Activated CD4-positive, alpha-beta memory T cell treated with anti-CD3 and anti-CD28 coated beads, Interleukin-2, amount 10 ng/mL, durations not matched to agents 7 days and 5 days (primary cell): ENCODE measurements at regions not wholly inside any gene's neighbourhood (a gene's known extent, or its start where the extent isn't known, plus 50 kb on each side); places are given as distances from the start of the nearest gene placed in this dataset.
"Not testable (repeated sequence)": the region's sequence is repeated elsewhere in the genome, so short reads cannot be mapped to it uniquely, and the experiment has no call there.

Experiments
- CTCF ChIA-PET: fragments of 350-600 bp; sonication (Branson Sonifier 250); formaldehyde crosslinking; loops from one replicate; lab custom pipeline; 2021; ENCODE audit warnings: antibody characterized with exemption, inconsistent platforms; lab: Charles Lee
- POLR2A ChIA-PET: fragments of 350-600 bp; sonication (Branson Sonifier 250); formaldehyde crosslinking; loops from one replicate; lab custom pipeline; 2021; ENCODE audit warnings: antibody characterized with exemption; lab: Charles Lee
- DNase-seq: peaks from one replicate; pipeline ENCODE4 v3.0.0-alpha.2; 2020
- H3K27ac Mint-ChIP-seq: one replicate; pipeline ENCODE4 v1.8.0; 2021; ENCODE audit warnings: mild to moderate bottlenecking, mixed read lengths
- H3K27me3 Mint-ChIP-seq: one replicate; pipeline ENCODE4 v1.8.0; 2021; ENCODE audit warnings: mixed read lengths
- H3K36me3 Mint-ChIP-seq: one replicate; pipeline ENCODE4 v1.8.0; 2021; ENCODE audit warnings: low read depth, mixed read lengths
- H3K4me1 Mint-ChIP-seq: one replicate; pipeline ENCODE4 v1.8.0; 2021; ENCODE audit warnings: mixed read lengths
- H3K4me3 Mint-ChIP-seq: one replicate; pipeline ENCODE4 v1.8.0; 2021; ENCODE audit warnings: mild to moderate bottlenecking, mixed read lengths
- H3K9me3 Mint-ChIP-seq: one replicate; pipeline ENCODE4 v1.8.0; 2021; ENCODE audit warnings: mixed read lengths

DNA sequence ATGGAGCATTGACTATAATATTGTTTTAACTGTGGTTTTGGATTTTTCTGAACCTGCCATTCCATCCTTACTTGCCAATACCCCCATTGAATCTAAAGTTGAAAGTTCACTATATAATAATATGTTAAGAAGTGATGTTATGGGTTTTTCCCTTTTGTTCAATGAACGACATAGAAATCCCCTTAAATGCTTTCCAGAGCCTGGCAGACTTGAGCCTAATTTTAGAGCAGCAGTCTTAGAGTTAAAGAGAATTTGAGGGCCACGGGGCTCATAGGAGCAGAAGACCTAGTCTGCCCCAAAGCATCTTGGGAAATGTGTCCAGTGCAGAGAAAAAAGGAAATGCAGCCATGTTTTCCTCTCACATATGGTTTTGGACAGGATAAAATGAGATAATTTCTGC is 146.1 kb upstream of the SLC44A1 start:
- ChIA-PET POLR2A (no interaction called here), CTCF (no interaction called here)
- no peaks in the 10 kb centered on the region for H3K36me3 Mint-ChIP-seq
- H3K4me3 Mint-ChIP-seq, result no peak overlapping the region
- H3K27ac Mint-ChIP-seq, result no peak overlapping the region
- no peaks in the 10 kb centered on the region for H3K9me3 Mint-ChIP-seq
- no peaks in the 10 kb centered on the region for H3K27me3 Mint-ChIP-seq
- DNase-seq, result no peak
- H3K4me1 Mint-ChIP-seq, result no peaks in the 10 kb centered on the region

DNA sequence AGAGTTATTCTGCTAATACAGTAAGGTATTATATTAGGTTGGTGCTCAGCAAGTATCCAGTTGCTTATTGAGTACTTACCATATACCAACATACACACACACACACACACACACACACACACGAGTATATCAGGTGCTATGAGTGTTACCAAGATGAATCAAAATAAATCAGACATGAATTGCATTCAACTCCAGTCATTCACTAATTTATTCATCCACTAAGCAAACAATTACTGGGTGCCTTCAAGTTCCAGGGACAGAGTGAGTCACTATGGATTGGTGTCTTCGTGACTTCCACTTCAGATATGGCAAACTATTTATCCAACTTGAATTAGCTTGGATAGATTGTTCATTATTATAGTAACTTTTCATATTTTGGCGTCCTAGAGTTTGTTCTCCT is 140.7 kb upstream of the SLC44A1 start:
- Mint-ChIP-seq H3K4me1 (no peaks in the 10 kb centered on the region), H3K9me3 (no peaks in the 10 kb centered on the region), H3K27ac (no peak overlapping the region), H3K27me3 (no peaks in the 10 kb centered on the region), H3K4me3 (no peak overlapping the region), H3K36me3 (no peaks in the 10 kb centered on the region)
- no peak for DNase-seq
- ChIA-PET CTCF (no interaction called here), POLR2A (no interaction called here)

DNA sequence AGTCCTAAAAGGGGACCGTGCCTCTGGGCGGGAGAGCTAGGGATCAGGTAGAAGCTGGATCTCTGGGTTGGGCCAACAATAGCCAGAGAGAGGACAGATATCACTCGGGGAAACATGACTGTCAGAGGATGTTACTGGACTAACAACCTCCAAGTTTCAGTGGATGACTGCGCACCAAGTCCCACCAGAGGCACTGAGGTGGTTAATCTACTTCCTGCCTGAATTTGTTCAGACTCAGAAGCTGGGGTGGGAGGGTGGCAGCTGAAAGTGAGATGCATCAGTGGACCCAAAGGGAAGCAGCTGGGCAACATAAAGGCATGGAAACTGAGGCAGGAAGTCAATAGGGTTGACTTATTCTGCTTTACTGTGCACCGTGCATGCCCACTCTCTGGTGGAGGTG is 130.1 kb upstream of the SLC44A1 start:
- peak; percentile 26 for DNase-seq
- CTCF ChIA-PET, result interaction anchor here (0.7 to 1.2 kb wide), 4 partner anchors 12 to 291 kb away, joined by 3 to 4 read pairs (median 3); no protein-coding TSS in a partner anchor
- H3K36me3 Mint-ChIP-seq, result no peaks in the 10 kb centered on the region
- POLR2A ChIA-PET, result interaction anchor here (0.6 kb wide), 1 partner anchor 285 kb away, joined by 3 read pairs; no protein-coding TSS in a partner anchor
- H3K4me1 Mint-ChIP-seq, result peaks cover 28% of the 10 kb centered on the region
- no peaks in the 10 kb centered on the region for H3K9me3 Mint-ChIP-seq
- no peak overlapping the region for H3K27ac Mint-ChIP-seq
- H3K4me3 Mint-ChIP-seq, result no peak overlapping the region
- peaks cover 4% of the 10 kb centered on the region for H3K27me3 Mint-ChIP-seq

DNA sequence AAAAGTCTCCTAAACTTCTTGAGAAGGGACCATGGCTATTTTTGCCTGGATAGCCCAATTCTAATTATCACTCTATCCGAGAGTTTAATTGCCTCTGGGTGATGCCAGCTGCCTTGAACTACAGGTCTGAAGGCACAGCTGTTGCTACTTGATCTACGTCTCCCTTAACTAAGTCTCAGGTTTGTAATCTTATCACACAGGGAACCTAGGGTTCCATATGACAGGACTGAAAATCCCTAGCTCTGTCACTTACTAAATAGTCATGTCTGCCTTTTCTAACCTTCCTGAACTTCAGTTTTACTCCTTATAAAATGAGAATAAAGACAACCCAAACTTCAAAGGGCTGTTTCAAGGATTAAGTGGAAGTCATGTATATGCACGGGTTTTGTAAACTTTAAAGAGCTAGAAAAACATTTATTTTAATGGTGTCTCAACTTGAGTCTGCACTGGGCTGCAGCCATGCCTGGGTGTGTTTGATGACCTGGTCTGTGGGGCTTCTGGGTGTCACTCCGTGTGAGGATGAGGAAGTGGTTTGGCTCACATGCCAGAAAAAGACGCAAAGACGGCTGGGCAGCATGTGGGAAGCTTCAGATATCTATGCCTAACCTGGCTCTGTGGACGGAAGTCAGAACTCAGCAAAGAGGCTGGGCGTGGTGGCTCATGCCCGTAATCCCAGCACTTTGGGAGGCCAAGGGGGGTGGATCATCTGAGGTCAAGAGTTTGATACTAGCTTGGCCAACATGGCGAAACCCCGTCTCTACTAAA is 129.3 kb upstream of the SLC44A1 start:
- Mint-ChIP-seq H3K4me1 (peaks cover 28% of the 10 kb centered on the region), H3K27ac (peak overlapping the region; percentile 17)
- POLR2A ChIA-PET, result interaction anchor here (0.6 to 1.2 kb wide), 2 partner anchors 13 to 285 kb away, joined by 3 read pairs; no protein-coding TSS in a partner anchor

DNA sequence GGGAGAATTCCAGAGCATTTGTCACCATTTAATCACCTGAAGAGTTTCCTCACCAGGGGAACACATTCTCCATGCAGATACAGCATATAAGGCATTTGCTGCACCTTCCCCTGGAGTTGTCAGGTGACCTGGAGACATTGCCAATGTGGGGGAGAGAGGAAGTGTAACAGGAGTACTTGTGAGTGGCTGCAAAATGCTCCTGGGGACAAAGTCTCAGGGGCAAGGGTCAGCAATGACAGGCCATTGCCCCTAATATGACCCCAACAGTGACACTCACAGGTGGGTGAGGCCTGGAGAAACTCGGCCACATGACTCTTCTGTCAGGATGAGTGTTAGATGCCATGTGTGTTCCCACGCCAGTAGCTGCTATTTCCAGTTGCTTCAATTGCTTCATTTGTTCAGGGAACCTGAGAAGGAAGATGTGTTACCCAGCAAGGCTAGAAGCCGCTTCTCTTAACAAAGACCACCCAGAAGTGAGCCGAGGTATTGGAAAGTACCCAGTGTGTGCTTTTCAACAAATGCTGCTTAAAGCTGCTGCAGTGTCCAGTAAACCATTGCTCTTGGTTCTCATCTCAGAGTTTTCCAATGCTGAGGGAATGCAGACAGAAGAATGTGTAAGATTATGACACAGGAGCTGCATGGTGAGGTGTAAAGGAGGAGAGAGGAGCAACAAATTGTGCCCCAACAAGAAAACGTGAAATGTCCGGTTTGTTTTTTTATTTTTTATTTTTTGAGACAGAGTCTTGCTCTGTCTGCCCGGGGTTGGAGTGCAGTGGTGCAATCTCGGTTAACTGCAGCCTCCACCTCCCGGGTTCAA is 128.2 kb upstream of the SLC44A1 start:
- POLR2A ChIA-PET, result interaction anchor here (0.7 kb wide), 1 partner anchor 146 kb away, joined by 3 read pairs; no protein-coding TSS in a partner anchor
- CTCF ChIA-PET, result interaction anchor here (1.2 kb wide), 1 partner anchor 125 kb away, joined by 3 read pairs; no protein-coding TSS in a partner anchor
- Mint-ChIP-seq H3K27ac (no peak overlapping the region), H3K27me3 (no peaks in the 10 kb centered on the region), H3K4me1 (peaks cover 28% of the 10 kb centered on the region), H3K9me3 (no peaks in the 10 kb centered on the region), H3K4me3 (no peak overlapping the region), H3K36me3 (no peaks in the 10 kb centered on the region)
- DNase-seq, result no peak

More for the DNA sequence above, 129.3 kb upstream of the SLC44A1 start:
- DNase-seq, result peak; percentile 56
- Mint-ChIP-seq H3K27me3 (peaks cover under 1% of the 10 kb centered on the region), H3K9me3 (no peaks in the 10 kb centered on the region), H3K4me3 (no peak overlapping the region), H3K36me3 (no peaks in the 10 kb centered on the region)
- CTCF ChIA-PET, result interaction anchor here (0.7 to 1.2 kb wide), 4 partner anchors 11 to 290 kb away, joined by 3 read pairs; no protein-coding TSS in a partner anchor

DNA sequence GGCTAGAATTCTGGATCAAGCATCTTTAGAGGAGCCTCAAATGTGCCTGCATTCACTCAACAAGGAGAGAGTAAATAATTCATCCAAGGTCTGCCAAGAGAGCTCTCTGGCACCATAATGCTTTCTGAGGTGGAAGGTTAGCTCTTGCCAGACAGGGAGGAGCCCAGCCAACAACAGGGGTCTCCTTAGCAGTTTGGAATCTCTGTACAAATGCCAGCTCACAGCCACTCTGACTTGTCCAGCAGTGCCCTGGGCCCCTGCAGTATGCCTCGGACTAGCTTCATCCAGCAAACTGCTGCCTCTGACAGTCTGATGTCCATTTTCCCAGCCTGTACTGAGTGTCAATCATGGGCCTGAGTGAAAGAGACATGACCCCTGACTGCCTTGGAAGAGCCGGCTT is 127.2 kb upstream of the SLC44A1 start:
- no peak overlapping the region for H3K4me3 Mint-ChIP-seq
- peaks cover 28% of the 10 kb centered on the region for H3K4me1 Mint-ChIP-seq
- POLR2A ChIA-PET, result interaction anchor here (1.0 kb wide), 1 partner anchor 12 kb away, joined by 3 read pairs; no protein-coding TSS in a partner anchor
- DNase-seq, result no peak
- no peak overlapping the region for H3K27ac Mint-ChIP-seq
- CTCF ChIA-PET, result no interaction called here
- no peaks in the 10 kb centered on the region for H3K36me3 Mint-ChIP-seq
- H3K9me3 Mint-ChIP-seq, result no peaks in the 10 kb centered on the region
- no peaks in the 10 kb centered on the region for H3K27me3 Mint-ChIP-seq

DNA sequence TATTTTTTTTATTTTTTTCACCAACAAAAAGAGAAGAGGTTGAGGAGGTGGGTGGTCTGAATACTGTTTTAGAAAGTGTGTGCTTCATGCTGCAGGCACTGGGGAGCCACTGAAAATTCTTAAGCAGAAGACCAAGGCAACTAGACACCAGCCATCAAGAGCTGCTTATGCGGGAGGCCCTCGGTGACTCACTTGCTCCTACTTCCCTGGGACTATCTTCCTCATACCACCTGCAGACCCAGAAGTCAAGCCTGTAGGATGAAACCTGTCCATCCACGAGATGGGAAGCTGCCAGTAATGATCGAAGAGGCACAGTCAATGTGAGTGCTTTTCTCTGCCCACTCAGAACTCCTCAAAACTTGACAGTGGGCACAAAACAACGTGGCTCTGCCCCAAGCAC is 125.8 kb upstream of the SLC44A1 start:
- Mint-ChIP-seq H3K27ac (no peak overlapping the region), H3K27me3 (no peaks in the 10 kb centered on the region), H3K4me1 (peaks cover 25% of the 10 kb centered on the region), H3K36me3 (no peaks in the 10 kb centered on the region), H3K4me3 (no peak overlapping the region), H3K9me3 (no peaks in the 10 kb centered on the region)
- no peak for DNase-seq
- ChIA-PET POLR2A (no interaction called here), CTCF (interaction anchor here (0.8 kb wide), 1 partner anchor 257 kb away, joined by 5 read pairs; no protein-coding TSS in a partner anchor)

DNA sequence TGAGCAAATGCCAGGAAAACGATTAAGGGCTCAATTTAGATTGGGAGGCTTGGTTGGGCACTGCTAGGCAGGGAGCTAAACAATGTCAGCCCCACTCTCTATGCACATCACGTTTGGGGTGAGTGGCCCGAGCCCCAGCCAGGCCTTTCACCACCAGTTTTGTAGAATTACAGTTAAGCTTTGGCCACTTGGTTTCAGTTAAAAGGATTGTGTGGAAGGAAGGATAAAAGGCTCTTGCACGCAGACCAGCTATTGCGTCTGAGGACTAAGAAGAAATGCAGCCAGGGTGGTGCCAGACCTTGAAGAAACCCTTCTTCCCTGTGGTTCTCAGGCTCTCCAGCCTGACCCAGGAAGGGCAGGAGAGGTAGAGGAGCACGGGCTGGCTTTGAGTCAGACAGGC is 125.3 kb upstream of the SLC44A1 start:
- H3K4me1 Mint-ChIP-seq, result peaks cover 20% of the 10 kb centered on the region
- ChIA-PET CTCF (no interaction called here), POLR2A (no interaction called here)
- H3K27ac Mint-ChIP-seq, result no peak overlapping the region
- DNase-seq, result no peak
- H3K36me3 Mint-ChIP-seq, result no peaks in the 10 kb centered on the region
- no peak overlapping the region for H3K4me3 Mint-ChIP-seq
- H3K27me3 Mint-ChIP-seq, result no peaks in the 10 kb centered on the region
- no peaks in the 10 kb centered on the region for H3K9me3 Mint-ChIP-seq

DNA sequence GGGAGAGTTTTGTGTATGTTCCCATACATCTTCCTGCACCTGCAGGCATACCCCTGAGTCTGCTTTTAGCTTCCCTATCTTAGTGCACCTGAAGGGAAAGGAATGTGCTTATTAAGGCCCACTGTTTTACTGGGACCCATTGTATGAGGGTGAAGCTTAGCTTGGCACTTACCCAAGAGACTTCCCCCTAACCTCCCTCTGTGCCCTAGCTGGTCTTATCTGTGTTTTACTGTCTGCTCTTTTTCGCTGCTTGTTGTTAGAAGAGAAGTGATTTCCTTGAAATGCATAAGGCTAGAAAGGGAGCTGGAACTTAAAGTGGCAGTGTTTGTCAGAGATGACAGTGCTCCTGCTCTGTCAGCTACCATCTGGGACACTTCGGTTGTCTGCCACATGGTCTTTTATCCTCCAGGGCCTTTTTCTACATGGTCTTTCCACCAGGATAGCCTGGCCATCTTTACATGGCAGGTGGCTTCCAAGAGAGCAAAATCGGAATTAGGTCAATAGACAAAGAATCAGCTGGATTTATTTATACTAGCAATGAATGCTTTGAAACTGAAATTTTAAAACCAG is 122.5 kb upstream of the SLC44A1 start:
- H3K27me3 Mint-ChIP-seq, result peaks cover 3% of the 10 kb centered on the region
- H3K4me3 Mint-ChIP-seq, result no peak overlapping the region
- POLR2A ChIA-PET, result no interaction called here
- CTCF ChIA-PET, result interaction anchor here (1.0 kb wide), 1 partner anchor 137 kb away, joined by 4 read pairs; no protein-coding TSS in a partner anchor
- peaks cover 6% of the 10 kb centered on the region for H3K4me1 Mint-ChIP-seq
- DNase-seq, result no peak
- H3K9me3 Mint-ChIP-seq, result no peaks in the 10 kb centered on the region
- H3K36me3 Mint-ChIP-seq, result no peaks in the 10 kb centered on the region
- no peak overlapping the region for H3K27ac Mint-ChIP-seq

DNA sequence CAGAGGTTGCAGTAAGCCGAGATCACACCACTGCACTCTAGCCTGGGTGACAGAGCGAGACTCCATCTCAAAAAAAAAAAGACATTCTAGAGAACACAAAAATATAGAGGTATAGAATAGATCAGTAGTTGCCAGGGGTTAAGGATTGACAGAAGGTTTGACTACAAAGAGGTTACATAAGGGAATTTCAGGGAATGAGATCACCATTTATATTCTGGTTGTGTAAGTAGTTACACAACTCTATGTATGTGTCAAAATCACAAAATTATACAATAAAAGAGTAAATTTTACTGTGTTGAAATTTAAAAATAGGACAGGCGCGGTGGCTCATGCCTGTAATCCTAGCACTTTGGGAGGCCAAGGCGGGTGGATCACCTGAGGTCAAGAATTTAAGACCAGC is 119.9 kb upstream of the SLC44A1 start:
- peaks cover 32% of the 10 kb centered on the region for H3K4me1 Mint-ChIP-seq
- H3K27ac Mint-ChIP-seq, POLR2A ChIA-PET, H3K36me3 Mint-ChIP-seq, H3K4me3 Mint-ChIP-seq, CTCF ChIA-PET, DNase-seq, H3K9me3 Mint-ChIP-seq: not testable (repeated sequence)
- H3K27me3 Mint-ChIP-seq, result peaks cover 13% of the 10 kb centered on the region

DNA sequence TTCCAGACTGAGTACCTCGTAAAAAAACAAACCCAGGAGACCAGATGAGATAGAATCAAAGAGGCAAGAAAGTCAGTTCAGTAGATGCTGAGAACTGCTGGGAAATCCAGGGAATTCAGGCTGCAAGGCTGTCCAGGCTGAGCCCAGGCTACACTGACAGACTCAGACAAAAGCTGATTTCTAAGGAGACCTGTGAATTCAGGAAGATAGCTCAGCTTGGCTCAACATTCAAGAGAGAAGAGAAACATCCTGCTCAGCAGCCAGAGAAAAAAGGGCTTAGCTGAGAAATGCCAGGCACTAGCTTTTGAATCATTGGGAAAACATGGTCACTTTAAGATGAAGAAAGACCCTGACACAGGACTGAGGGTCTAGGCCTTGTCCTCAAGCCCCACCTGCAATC is 118.2 kb upstream of the SLC44A1 start:
- Mint-ChIP-seq H3K4me3 (no peak overlapping the region), H3K27ac (no peak overlapping the region), H3K36me3 (no peaks in the 10 kb centered on the region), H3K4me1 (peaks cover 32% of the 10 kb centered on the region), H3K27me3 (peaks cover 13% of the 10 kb centered on the region), H3K9me3 (no peaks in the 10 kb centered on the region)
- CTCF ChIA-PET, result interaction anchor here (1.0 to 1.1 kb wide), 2 partner anchors 11 to 263 kb away, joined by 3 read pairs; no protein-coding TSS in a partner anchor
- no peak for DNase-seq
- POLR2A ChIA-PET, result interaction anchor here (0.8 kb wide), 1 partner anchor 279 kb away, joined by 4 read pairs; no protein-coding TSS in a partner anchor

DNA sequence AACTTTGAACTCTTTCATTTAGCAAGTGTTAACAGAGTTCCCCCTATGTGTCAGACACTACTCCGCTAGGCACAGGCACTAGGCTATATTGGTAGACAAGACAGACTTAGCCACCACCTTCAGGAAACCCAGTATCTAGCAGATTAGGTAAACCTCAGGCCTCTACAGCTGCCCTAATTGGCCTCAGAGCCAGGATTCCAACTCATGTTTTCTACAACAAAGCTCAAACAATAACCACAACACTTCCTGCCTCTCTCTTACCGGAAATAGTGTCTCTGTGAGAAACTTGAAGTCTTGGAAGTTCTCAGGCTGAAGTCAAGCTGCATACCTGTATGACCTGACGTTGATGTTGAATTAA is 116.6 kb upstream of the SLC44A1 start:
- H3K4me3 Mint-ChIP-seq, result no peak overlapping the region
- H3K4me1 Mint-ChIP-seq, result peaks cover 32% of the 10 kb centered on the region
- no peaks in the 10 kb centered on the region for H3K9me3 Mint-ChIP-seq
- H3K36me3 Mint-ChIP-seq, result no peaks in the 10 kb centered on the region
- peak overlapping the region; percentile 54 for H3K27ac Mint-ChIP-seq
- peak; percentile 75 for DNase-seq
- POLR2A ChIA-PET, result interaction anchor here (1.1 to 2.3 kb wide), 3 partner anchors 13 to 278 kb away, joined by 3 to 12 read pairs (median 4); no protein-coding TSS in a partner anchor
- H3K27me3 Mint-ChIP-seq, result peaks cover 16% of the 10 kb centered on the region
- CTCF ChIA-PET, result interaction anchor here (0.6 to 1.4 kb wide), 2 partner anchors 137 to 201 kb away, joined by 4 to 7 read pairs; partner anchors contain the start of gene ABCA1
